ENCODE measurements at regions not wholly inside any gene's neighbourhood (a gene's known extent, or its start where the extent isn't known, plus 50 kb on each side); places are given as distances from the start of the nearest gene placed in this dataset.

DNA sequence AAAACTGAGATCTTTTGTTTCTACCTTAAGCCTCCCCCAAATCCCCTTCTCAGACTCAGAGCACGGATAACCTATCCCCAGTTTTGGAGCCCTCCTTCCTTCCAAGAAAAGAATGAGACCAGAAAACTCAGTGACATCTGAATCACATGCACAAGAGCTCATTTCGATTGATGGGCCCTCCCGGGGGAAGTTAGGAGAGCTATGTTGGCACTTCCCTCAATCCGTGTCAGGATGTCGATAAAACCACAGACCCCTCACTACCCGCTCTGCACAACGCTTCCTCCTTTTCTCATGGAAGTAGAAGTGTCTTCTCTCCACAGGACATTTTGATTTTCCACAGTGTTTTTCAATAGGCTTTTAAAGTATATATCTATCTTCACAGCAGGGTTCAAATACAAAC, 332.4 kb downstream of the HACE1 start:
- no peak for TF ChIP-seq POLR2A (IDR thresholded peaks at IDR 0.05)
- TF ChIP-seq, protein P1, sequence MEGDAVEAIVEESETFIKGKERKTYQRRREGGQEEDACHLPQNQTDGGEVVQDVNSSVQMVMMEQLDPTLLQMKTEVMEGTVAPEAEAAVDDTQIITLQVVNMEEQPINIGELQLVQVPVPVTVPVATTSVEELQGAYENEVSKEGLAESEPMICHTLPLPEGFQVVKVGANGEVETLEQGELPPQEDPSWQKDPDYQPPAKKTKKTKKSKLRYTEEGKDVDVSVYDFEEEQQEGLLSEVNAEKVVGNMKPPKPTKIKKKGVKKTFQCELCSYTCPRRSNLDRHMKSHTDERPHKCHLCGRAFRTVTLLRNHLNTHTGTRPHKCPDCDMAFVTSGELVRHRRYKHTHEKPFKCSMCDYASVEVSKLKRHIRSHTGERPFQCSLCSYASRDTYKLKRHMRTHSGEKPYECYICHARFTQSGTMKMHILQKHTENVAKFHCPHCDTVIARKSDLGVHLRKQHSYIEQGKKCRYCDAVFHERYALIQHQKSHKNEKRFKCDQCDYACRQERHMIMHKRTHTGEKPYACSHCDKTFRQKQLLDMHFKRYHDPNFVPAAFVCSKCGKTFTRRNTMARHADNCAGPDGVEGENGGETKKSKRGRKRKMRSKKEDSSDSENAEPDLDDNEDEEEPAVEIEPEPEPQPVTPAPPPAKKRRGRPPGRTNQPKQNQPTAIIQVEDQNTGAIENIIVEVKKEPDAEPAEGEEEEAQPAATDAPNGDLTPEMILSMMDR (IDR thresholded peaks at IDR 0.05), result no peak
